ENCODE measurements at regions not wholly inside any gene's neighbourhood (a gene's known extent, or its start where the extent isn't known, plus 50 kb on each side); places are given as distances from the start of the nearest gene placed in this dataset.

DNA sequence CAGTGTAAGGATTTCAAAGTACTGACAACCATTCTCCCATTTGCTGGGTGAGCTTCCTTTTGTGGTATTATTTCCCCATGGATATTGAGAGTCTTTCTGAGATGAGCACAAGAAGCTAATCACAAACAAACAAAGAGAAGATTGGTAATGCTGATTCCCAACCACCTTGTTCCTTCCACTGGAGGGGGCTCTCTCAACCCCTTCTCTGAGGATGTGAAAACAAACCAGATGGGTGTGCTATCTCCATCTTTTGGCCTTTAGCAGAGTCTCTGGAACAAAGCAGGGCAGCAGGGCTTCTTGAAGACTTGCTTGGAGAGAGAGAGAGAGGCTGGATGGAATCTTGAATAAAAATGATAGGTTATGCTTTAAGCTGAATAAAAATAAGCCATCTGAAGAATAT is 576.7 kb upstream of the ZNF462 start:
- Histone ChIP-seq H3K27me3 (replicated peaks in 1 of 2; ENCODE audit: control insufficient read depth in 2 of 2, extremely low read depth in 1 of 2, insufficient read depth in 2 of 2, low read length in 1 of 2) (no peaks in the 10 kb centered on the region), H3K27ac (ENCODE audit: low read length) (no peak overlapping the region), H3K4me1 (ENCODE audit: control insufficient read depth in 1 of 2, extremely low read depth in 1 of 2, insufficient read depth in 2 of 2, low read length in 2 of 2) (no peaks in the 10 kb centered on the region), H3K36me3 (ENCODE audit: control insufficient read depth in 2 of 2, extremely low read depth in 1 of 2, insufficient read depth in 1 of 2, low read length in 1 of 2) (no peaks in the 10 kb centered on the region), H3K9me3 (no peaks in the 10 kb centered on the region), H3K4me3 (ENCODE audit: control insufficient read depth in 1 of 2, extremely low read depth in 1 of 2, low read length in 1 of 2) (no peak overlapping the region)
- DNase-seq = no peak
- Mint-ChIP-seq H3K27me3 (no peaks in the 10 kb centered on the region), H3K36me3 (no peaks in the 10 kb centered on the region), H3K4me1 (no peaks in the 10 kb centered on the region), H3K27ac (no peak overlapping the region), H3K9me3 (peaks cover 0 to 12% (median 8%) of the 10 kb centered on the region in 3 donors), H3K4me3 (no peak overlapping the region)
- no peak for ATAC-seq (replicated peaks in 1 of 4)
- CTCF ChIA-PET = no interaction called here
- POLR2A ChIA-PET = no interaction called here

DNA sequence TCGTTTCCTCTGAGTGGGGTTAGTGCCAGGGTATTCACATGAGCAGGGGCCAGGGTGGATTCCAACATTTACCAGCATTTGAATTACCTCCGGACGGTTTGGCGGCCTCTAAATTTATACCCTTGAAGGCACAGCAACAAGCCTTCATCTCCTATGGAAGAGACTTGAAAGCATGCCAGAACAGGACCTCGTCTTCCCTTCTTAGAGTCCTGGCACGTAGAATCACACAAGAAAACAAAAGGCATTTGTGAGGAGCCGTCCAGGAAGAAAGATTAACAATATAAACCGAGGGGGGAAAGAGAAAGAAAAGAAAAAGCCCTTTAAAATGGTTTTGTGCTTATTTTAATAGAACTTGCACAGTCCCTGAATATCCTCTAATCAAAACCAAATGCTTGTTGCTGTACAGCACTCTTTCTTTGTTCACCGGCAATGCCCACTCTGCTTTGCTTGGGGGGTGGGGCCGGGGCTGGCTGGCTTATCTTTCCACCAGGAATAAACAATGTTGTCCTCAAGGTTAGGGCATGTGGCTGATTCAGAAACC is 575.8 kb upstream of the ZNF462 start:
- Histone ChIP-seq H3K4me1 (ENCODE audit: control insufficient read depth in 1 of 2, extremely low read depth in 1 of 2, insufficient read depth in 2 of 2, low read length in 2 of 2) (no peaks in the 10 kb centered on the region), H3K27me3 (replicated peaks in 1 of 2; ENCODE audit: control insufficient read depth in 2 of 2, extremely low read depth in 1 of 2, insufficient read depth in 2 of 2, low read length in 1 of 2) (no peaks in the 10 kb centered on the region), H3K9me3 (no peaks in the 10 kb centered on the region), H3K27ac (ENCODE audit: low read length) (no peak overlapping the region), H3K4me3 (ENCODE audit: control insufficient read depth in 1 of 2, extremely low read depth in 1 of 2, low read length in 1 of 2) (no peak overlapping the region), H3K36me3 (ENCODE audit: control insufficient read depth in 2 of 2, extremely low read depth in 1 of 2, insufficient read depth in 1 of 2, low read length in 1 of 2) (no peaks in the 10 kb centered on the region)
- peaks cover 0 to 12% (median 9%) of the 10 kb centered on the region in 3 donors for H3K9me3 Mint-ChIP-seq
- no peaks in the 10 kb centered on the region for H3K36me3 Mint-ChIP-seq
- ChIA-PET POLR2A (no interaction called here), CTCF (no interaction called here)
- ATAC-seq (replicated peaks in 1 of 4) (no peak), DNase-seq (no peak)
- H3K27me3 Mint-ChIP-seq = no peaks in the 10 kb centered on the region
- no peaks in the 10 kb centered on the region for H3K4me1 Mint-ChIP-seq
- 78% methylated on average over 3 of the region's 10 CpGs for WGBS (ENCODE audit: insufficient coverage)
- H3K4me3 Mint-ChIP-seq = no peak overlapping the region
- H3K27ac Mint-ChIP-seq = no peak overlapping the region

- H3K27me3 ChIP-seq (replicated peaks in 1 of 2; ENCODE audit: control insufficient read depth in 2 of 2, extremely low read depth in 1 of 2, insufficient read depth in 2 of 2, low read length in 1 of 2) = no peaks in the 10 kb centered on the region
- Mint-ChIP-seq H3K27me3 (no peaks in the 10 kb centered on the region), H3K27ac (no peak overlapping the region), H3K36me3 (no peaks in the 10 kb centered on the region), H3K9me3 (peaks cover 0 to 8% (median 5%) of the 10 kb centered on the region in 3 donors), H3K4me1 (no peaks in the 10 kb centered on the region), H3K4me3 (no peak overlapping the region)
- CTCF ChIA-PET = no interaction called here
- DNase-seq = no peak
- H3K27ac ChIP-seq (ENCODE audit: low read length) = no peak overlapping the region
- ATAC-seq (replicated peaks in 1 of 4) = no peak
- 92% methylated on average over 2 of the region's 9 CpGs for WGBS (ENCODE audit: insufficient coverage)
- H3K4me3 ChIP-seq (ENCODE audit: control insufficient read depth in 1 of 2, extremely low read depth in 1 of 2, low read length in 1 of 2) = no peak overlapping the region
- H3K9me3 ChIP-seq = no peaks in the 10 kb centered on the region
- POLR2A ChIA-PET = no interaction called here
- no peaks in the 10 kb centered on the region for H3K4me1 ChIP-seq (ENCODE audit: control insufficient read depth in 1 of 2, extremely low read depth in 1 of 2, insufficient read depth in 2 of 2, low read length in 2 of 2)
- H3K36me3 ChIP-seq (ENCODE audit: control insufficient read depth in 2 of 2, extremely low read depth in 1 of 2, insufficient read depth in 1 of 2, low read length in 1 of 2) = no peaks in the 10 kb centered on the region
Measured at GRCh38 chr9:106287731-106288130, 575.2 kb upstream of the ZNF462 start.

- Histone ChIP-seq H3K27me3 (replicated peaks in 1 of 2; ENCODE audit: control insufficient read depth in 2 of 2, extremely low read depth in 1 of 2, insufficient read depth in 2 of 2, low read length in 1 of 2) (no peaks in the 10 kb centered on the region), H3K9me3 (no peaks in the 10 kb centered on the region), H3K36me3 (ENCODE audit: control insufficient read depth in 2 of 2, extremely low read depth in 1 of 2, insufficient read depth in 1 of 2, low read length in 1 of 2) (no peaks in the 10 kb centered on the region), H3K4me1 (ENCODE audit: control insufficient read depth in 1 of 2, extremely low read depth in 1 of 2, insufficient read depth in 2 of 2, low read length in 2 of 2) (no peaks in the 10 kb centered on the region), H3K4me3 (ENCODE audit: control insufficient read depth in 1 of 2, extremely low read depth in 1 of 2, low read length in 1 of 2) (no peak overlapping the region), H3K27ac (ENCODE audit: low read length) (no peak overlapping the region)
- POLR2A ChIA-PET = no interaction called here
- no peak for ATAC-seq (replicated peaks in 1 of 4)
- Mint-ChIP-seq H3K36me3 (no peaks in the 10 kb centered on the region), H3K27me3 (no peaks in the 10 kb centered on the region), H3K4me3 (no peak overlapping the region), H3K9me3 (peaks cover 0 to 7% (median 4%) of the 10 kb centered on the region in 3 donors), H3K27ac (no peak overlapping the region), H3K4me1 (no peaks in the 10 kb centered on the region)
- no peak for DNase-seq
- 87% methylated on average over 8 of the region's 8 CpGs for WGBS (ENCODE audit: insufficient coverage)
- CTCF ChIA-PET = no interaction called here
Measured at GRCh38 chr9:106288689-106289088, 574.3 kb upstream of the ZNF462 start.

GRCh38 chr9:106291786-106292185 is 571.2 kb upstream of the ZNF462 start:
- Mint-ChIP-seq H3K4me1 (no peaks in the 10 kb centered on the region), H3K27ac (no peak overlapping the region), H3K9me3 (peaks cover 0 to 13% (median 4%) of the 10 kb centered on the region in 3 donors), H3K27me3 (no peaks in the 10 kb centered on the region), H3K36me3 (no peaks in the 10 kb centered on the region), H3K4me3 (no peak overlapping the region)
- DNase-seq = no peak
- no peak for ATAC-seq (replicated peaks in 1 of 4)
- Histone ChIP-seq H3K27ac (ENCODE audit: low read length) (no peak overlapping the region), H3K9me3 (no peaks in the 10 kb centered on the region), H3K36me3 (ENCODE audit: control insufficient read depth in 2 of 2, extremely low read depth in 1 of 2, insufficient read depth in 1 of 2, low read length in 1 of 2) (no peaks in the 10 kb centered on the region), H3K4me3 (ENCODE audit: control insufficient read depth in 1 of 2, extremely low read depth in 1 of 2, low read length in 1 of 2) (no peak overlapping the region), H3K4me1 (ENCODE audit: control insufficient read depth in 1 of 2, extremely low read depth in 1 of 2, insufficient read depth in 2 of 2, low read length in 2 of 2) (no peaks in the 10 kb centered on the region), H3K27me3 (replicated peaks in 1 of 2; ENCODE audit: control insufficient read depth in 2 of 2, extremely low read depth in 1 of 2, insufficient read depth in 2 of 2, low read length in 1 of 2) (no peaks in the 10 kb centered on the region)
- POLR2A ChIA-PET = no interaction called here
- WGBS (ENCODE audit: insufficient coverage) = no CpG with 5 or more reads among the region's 2 CpGs
- CTCF ChIA-PET = no interaction called here

DNA sequence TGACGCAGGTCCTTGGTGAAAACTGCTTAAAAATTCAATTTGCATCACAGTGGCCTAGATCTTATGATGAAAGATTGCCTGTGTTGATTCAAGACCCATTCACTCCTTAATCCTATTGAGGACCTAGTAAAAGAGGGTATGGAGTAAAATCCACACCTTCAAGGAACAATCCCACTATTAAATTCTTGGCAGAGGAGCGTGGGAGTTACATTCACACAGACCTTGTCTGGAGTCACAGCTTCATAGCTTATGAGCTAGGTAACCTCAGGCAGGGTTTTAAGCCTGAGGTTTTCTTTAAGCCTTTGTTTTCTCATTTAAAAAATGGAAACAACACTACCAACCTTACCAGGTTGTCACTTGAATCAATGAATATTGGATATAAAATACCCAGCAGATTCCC is 566.5 kb upstream of the ZNF462 start:
- Mint-ChIP-seq H3K9me3 (peaks cover under 1 to 20% (median under 1%) of the 10 kb centered on the region in 3 donors), H3K27ac (no peak overlapping the region), H3K27me3 (no peaks in the 10 kb centered on the region), H3K4me1 (no peaks in the 10 kb centered on the region), H3K36me3 (no peaks in the 10 kb centered on the region), H3K4me3 (no peak overlapping the region)
- POLR2A ChIA-PET = no interaction called here
- DNase-seq (no peak), ATAC-seq (replicated peaks in 1 of 4) (no peak)
- H3K36me3 ChIP-seq (ENCODE audit: control insufficient read depth in 2 of 2, extremely low read depth in 1 of 2, insufficient read depth in 1 of 2, low read length in 1 of 2) = no peaks in the 10 kb centered on the region
- no peaks in the 10 kb centered on the region for H3K27me3 ChIP-seq (replicated peaks in 1 of 2; ENCODE audit: control insufficient read depth in 2 of 2, extremely low read depth in 1 of 2, insufficient read depth in 2 of 2, low read length in 1 of 2)
- no peaks in the 10 kb centered on the region for H3K9me3 ChIP-seq
- no peaks in the 10 kb centered on the region for H3K4me1 ChIP-seq (ENCODE audit: control insufficient read depth in 1 of 2, extremely low read depth in 1 of 2, insufficient read depth in 2 of 2, low read length in 2 of 2)
- CTCF ChIA-PET = interaction anchor here in 1 of 2 donors (0.7 kb wide), 1 partner anchor 9 kb away, joined by 4 read pairs; no protein-coding TSS in a partner anchor
- no peak overlapping the region for H3K27ac ChIP-seq (ENCODE audit: low read length)
- no CpG with 5 or more reads among the region's 2 CpGs for whole genome bisulfite sequencing (ENCODE audit: insufficient coverage)
- no peak overlapping the region for H3K4me3 ChIP-seq (ENCODE audit: control insufficient read depth in 1 of 2, extremely low read depth in 1 of 2, low read length in 1 of 2)

DNA sequence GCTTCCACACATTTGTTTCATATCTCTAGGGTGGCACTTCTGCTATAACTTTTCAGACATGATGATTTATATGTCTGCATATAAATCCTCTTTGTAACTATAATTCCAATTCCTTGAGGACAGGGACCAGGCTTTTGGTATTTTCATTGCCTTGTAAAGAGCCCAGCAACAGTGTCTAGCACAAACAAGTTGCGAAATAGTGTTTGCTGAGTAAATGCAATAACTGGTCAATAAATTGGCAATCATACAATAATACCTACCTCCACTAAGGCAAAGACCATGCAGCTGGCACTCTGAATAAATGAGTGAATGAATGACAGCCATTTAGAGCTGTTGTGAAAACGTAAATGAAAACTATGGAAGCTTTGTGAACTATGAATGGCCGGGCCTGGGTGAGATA is 564.0 kb upstream of the ZNF462 start:
- H3K27me3 Mint-ChIP-seq = no peaks in the 10 kb centered on the region
- Histone ChIP-seq H3K27ac (ENCODE audit: low read length) (no peak overlapping the region), H3K36me3 (ENCODE audit: control insufficient read depth in 2 of 2, extremely low read depth in 1 of 2, insufficient read depth in 1 of 2, low read length in 1 of 2) (no peaks in the 10 kb centered on the region), H3K27me3 (replicated peaks in 1 of 2; ENCODE audit: control insufficient read depth in 2 of 2, extremely low read depth in 1 of 2, insufficient read depth in 2 of 2, low read length in 1 of 2) (no peaks in the 10 kb centered on the region), H3K4me1 (ENCODE audit: control insufficient read depth in 1 of 2, extremely low read depth in 1 of 2, insufficient read depth in 2 of 2, low read length in 2 of 2) (no peaks in the 10 kb centered on the region), H3K4me3 (ENCODE audit: control insufficient read depth in 1 of 2, extremely low read depth in 1 of 2, low read length in 1 of 2) (no peak overlapping the region), H3K9me3 (no peaks in the 10 kb centered on the region)
- H3K36me3 Mint-ChIP-seq = no peaks in the 10 kb centered on the region
- whole genome bisulfite sequencing (ENCODE audit: insufficient coverage) = 67% methylated on average over 2 of the region's 3 CpGs
- peaks cover 5 to 21% (median 5%) of the 10 kb centered on the region in 3 donors for H3K9me3 Mint-ChIP-seq
- no peaks in the 10 kb centered on the region for H3K4me1 Mint-ChIP-seq
- H3K4me3 Mint-ChIP-seq = no peak overlapping the region
- H3K27ac Mint-ChIP-seq = no peak overlapping the region
- ATAC-seq (replicated peaks in 1 of 4) (no peak), DNase-seq (no peak)
- POLR2A ChIA-PET = no interaction called here
- CTCF ChIA-PET = no interaction called here

Measured in T-cell (primary cell).